RKO (cell line): ENCODE measurements at regions not wholly inside any gene's neighbourhood (a gene's known extent, or its start where the extent isn't known, plus 50 kb on each side); places are given as distances from the start of the nearest gene placed in this dataset.

Source experiments
- DNase-seq: peaks from one replicate; pipeline ENCODE4 v3.0.0-alpha.2; 2016; ENCODE audit warnings: low spot score

DNA sequence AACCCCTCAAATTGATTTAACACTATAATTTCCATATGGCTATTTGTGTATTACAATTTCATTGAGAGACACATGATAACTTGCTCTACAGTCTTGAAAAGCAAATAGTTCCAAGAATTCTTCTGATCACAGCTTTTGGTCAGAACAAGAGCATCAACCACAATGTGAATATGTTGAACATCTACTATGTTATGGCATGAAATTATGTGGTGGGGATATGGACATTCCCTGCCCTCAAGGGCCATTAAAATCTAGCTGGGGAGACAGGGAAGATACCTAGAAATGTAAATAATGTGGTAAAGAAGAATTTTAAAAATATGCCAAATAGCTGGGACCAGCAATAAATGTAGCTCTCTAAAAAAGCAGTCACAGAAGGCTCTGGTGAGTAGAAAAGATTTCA is 262.2 kb downstream of the FZD1 start:
- no peak for DNase-seq

DNA sequence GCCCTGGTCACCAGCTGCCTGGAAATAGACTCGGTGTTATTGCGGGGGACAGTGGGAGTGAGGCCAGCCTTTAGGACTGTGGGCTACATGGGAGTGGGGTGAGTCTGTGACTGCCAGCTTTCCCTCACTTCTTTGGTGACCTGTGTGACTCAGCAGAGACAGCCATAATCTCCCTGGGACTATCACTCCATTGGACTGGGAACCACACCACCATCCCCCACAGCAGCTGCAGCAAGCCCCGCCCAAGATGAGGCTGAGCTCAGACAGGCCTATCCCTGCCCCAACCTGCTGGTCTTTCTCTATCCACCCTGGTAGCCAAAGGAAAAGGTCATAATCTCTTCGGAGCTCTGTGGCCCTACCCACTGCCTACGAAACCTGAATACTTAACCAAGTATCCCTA is 263.2 kb downstream of the FZD1 start:
- no peak for DNase-seq

DNA sequence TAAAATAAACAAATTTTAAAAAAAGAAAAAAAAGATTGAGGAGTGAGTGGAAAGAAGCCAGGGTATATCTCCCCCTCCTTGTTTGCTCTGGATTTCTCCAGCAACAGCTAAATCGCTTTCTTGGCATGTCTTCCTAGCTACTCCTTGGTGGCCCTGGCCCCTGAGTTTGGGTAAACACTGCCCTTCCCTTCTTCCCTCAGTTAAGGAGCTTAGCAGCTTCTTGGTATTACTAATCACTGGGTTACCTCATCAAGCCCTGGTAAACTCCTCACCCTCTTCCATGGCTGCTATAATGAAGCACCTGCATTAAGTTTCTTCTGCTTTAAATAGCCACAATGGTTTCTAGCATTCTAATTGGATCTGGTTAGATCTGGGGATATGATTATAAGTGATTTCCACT is 269.8 kb downstream of the FZD1 start:
- DNase-seq = no peak

- DNase-seq = no peak
These were observed 273.3 kb downstream of the FZD1 start for GRCh38 chr7:91537260-91538152.

- no peak for DNase-seq
These were observed 277.4 kb downstream of the FZD1 start for GRCh38 chr7:91541641-91542040.

- DNase-seq = no peak
These were observed 279.4 kb downstream of the FZD1 start for GRCh38 chr7:91543646-91544045.

DNA sequence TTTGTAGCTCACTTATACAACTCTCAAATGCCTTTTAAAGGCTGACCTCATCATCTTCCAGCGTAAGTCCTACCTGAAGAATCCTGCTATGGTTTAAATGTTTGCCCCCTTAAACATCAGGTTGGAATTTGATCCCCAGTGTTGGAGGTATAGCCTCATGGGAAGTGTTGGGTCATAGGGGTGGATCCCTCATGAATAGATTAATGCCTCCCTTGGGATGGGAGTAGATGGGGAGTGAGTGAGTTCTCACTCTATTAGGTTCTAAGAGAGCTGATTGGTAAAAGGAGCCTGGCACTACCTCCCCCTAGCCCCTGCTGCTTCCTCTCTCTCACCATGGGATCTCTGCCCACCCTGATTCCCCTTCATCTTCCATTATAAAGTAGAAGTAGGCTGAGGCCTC is 285.6 kb downstream of the FZD1 start:
- DNase-seq = no peak

GRCh38 chr7:91550931-91551330 is 286.7 kb downstream of the FZD1 start:
- DNase-seq = no peak

- DNase-seq = no peak
These were observed 287.3 kb downstream of the FZD1 start for GRCh38 chr7:91551377-91552175.

GRCh38 chr7:91553410-91553895 is 289.2 kb downstream of the FZD1 start:
- DNase-seq = no peak

- DNase-seq = no peak
These were observed 290.6 kb downstream of the FZD1 start for GRCh38 chr7:91554883-91555282.

DNA sequence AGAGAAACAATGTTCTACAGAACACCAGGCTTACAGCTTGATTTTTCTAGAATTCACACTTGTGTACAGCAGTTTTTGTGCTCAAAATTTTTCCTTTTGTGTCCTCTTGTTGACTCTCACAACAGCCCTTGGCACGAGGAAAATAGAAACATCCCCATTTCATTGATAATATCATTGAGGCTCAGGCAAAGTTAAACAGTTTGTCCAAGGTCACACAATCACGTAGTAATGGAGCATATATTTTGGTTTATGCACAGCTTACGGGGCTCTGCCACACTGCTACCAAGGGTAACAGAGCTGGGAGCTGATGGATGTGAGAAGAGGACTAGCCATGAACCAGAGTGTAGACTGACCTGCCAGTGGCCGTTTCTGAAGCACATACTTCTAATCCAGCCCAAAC is 292.0 kb downstream of the FZD1 start:
- DNase-seq = no peak

DNA sequence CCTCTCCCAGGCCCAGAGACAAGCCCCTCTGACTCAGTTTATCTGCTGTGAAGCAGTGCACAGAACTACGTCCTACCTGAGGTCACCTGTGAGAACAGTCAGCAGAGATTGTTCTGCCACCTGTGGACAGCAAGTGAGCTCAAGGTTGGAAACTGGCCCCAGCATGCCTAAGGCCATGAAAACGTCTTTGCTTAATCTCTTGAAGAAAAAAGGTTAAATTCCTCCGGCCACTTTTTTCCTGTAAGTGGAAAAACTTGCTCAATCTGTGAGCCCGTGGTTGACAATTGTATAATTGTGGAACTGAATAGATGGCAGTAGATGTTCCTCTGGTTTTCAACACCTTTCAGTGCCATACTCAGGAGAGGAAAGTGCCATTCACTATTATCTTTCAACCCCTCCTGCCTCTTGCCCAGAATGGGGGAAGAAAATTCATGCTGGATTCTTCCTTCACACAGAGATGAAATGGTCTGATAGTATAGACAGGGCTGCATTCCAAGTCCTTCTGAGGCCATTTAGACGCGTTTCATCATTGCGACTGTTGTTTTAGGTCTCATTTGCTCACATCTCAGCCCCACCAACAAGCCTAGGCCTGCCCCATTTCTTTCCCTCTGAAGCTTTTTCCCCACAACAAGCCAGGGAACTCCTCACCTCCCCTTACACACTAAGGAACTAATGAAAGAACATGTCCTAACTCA is 292.9 kb downstream of the FZD1 start:
- no peak for DNase-seq

GRCh38 chr7:91557789-91558404 is 293.7 kb downstream of the FZD1 start:
- peak; percentile 78 for DNase-seq

GRCh38 chr7:91559947-91560346 is 295.7 kb downstream of the FZD1 start:
- DNase-seq = no peak

GRCh38 chr7:91564101-91564500 is 299.9 kb downstream of the FZD1 start:
- DNase-seq = no peak

- no peak for DNase-seq
These were observed 300.3 kb downstream of the FZD1 start for GRCh38 chr7:91564541-91564940.

- no peak for DNase-seq
These were observed 301.5 kb downstream of the FZD1 start for GRCh38 chr7:91565499-91566401.

GRCh38 chr7:91566402-91566732 is 302.1 kb downstream of the FZD1 start:
- DNase-seq = no peak

DNA sequence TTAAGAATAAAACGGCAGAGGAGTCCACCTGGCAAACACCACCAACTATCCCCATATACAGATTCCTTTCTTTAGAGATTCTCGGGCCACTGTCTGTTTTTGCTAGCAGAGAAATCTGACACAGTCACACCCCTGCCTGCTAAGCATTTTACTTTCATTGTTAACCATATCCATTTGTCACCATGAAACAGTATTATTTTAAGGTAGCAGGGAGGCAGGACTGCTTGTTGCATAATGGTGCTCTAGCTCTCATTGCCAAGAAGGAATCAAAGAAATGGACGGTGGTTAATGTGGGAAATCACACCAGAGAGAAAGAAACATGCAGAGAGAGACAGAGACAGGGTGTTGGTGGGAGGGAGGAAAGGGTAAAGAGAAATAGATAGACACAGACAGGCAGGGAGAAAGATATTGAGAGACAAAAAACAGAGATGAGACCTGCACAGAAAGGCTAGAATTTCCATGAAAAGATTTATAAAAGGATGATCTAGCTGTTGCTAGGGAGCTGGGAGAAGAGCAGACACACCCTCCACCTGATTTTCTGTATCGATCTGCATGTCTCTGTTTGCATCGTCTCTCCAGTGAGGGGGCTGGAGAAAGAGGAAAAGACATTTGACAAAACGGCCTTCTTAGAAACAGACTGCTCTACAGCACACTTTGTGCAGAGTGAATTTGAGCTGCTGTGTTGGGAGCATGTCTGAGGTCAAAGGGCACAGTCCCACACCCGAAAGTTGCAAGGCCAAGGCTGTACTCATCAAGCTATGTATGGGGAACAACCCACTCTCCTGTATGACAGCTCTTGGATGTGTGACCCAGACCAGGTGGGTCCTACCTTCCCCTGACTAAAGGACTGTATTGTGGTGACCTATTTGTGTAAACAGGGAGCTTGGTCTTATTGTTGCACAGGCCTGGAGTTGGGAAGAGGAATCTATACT is 303.1 kb downstream of the FZD1 start:
- DNase-seq = no peak
